ENCODE measurements at regions not wholly inside any gene's neighbourhood (a gene's known extent, or its start where the extent isn't known, plus 50 kb on each side); places are given as distances from the start of the nearest gene placed in this dataset.
"Not testable (repeated sequence)": the region's sequence is repeated elsewhere in the genome, so short reads cannot be mapped to it uniquely, and the experiment has no call there.

DNA sequence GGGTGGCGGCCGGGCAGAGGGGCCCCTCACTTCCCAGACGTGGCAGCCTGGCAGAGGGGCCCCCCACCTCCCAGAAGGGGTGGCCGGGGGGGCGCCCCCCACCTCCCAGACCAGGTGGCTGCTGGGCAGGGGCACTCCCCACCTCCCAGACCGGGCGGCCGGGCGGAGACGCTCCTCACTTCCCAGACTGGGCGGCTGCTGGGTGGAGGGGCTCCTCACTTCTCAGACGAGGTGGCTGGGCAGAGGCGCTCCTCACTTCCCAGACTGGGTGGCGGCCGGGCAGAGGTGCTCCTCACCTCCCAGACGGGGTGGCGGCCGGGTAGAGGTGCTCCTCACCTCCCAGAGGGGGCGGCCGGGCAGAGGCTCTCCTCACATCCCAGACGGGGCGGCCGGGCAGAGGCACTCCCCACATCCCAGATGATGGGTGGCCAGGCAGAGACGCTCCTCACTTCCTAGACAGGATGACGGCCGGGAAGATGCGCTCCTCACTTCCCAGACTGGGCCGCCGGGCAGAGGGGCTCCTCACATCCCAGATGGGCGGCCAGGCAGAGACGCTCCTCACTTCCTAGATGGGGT is 303.2 kb upstream of the DIPK2B start:
- TF ChIP-seq, protein P1, sequence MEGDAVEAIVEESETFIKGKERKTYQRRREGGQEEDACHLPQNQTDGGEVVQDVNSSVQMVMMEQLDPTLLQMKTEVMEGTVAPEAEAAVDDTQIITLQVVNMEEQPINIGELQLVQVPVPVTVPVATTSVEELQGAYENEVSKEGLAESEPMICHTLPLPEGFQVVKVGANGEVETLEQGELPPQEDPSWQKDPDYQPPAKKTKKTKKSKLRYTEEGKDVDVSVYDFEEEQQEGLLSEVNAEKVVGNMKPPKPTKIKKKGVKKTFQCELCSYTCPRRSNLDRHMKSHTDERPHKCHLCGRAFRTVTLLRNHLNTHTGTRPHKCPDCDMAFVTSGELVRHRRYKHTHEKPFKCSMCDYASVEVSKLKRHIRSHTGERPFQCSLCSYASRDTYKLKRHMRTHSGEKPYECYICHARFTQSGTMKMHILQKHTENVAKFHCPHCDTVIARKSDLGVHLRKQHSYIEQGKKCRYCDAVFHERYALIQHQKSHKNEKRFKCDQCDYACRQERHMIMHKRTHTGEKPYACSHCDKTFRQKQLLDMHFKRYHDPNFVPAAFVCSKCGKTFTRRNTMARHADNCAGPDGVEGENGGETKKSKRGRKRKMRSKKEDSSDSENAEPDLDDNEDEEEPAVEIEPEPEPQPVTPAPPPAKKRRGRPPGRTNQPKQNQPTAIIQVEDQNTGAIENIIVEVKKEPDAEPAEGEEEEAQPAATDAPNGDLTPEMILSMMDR (IDR thresholded peaks at IDR 0.05): not testable (repeated sequence)
- not testable (repeated sequence) for TF ChIP-seq POLR2A (IDR thresholded peaks at IDR 0.05); EP300 (IDR thresholded peaks at IDR 0.05; ENCODE audit: low read depth); POLR2AphosphoS5 (IDR thresholded peaks at IDR 0.05)

Measured in transverse colon (tissue), 4 donors.